ENCODE measurements at regions not wholly inside any gene's neighbourhood (a gene's known extent, or its start where the extent isn't known, plus 50 kb on each side); places are given as distances from the start of the nearest gene placed in this dataset.

DNA sequence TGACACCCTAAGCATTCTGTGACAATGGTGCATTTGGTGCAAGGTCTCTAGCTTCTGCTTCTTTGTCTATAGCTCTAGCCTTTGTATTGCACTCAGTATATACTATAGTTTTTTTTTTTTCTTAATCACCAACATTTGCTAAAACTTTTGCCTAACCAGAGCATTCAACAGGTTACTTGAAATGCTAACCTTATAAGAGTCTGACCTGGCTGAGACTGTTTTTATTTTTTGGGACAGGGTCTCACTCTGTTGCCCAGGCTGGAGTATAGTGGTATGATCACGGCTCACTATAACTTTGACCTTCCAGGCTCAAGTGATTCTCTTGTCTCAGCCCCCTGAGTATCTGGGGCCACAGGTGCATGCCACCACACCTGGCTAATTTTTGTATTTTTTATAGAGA, 92.4 kb downstream of the ZNF365 start:
- no peak overlapping the region for H3K9ac ChIP-seq (ENCODE audit: low read length)
- Mint-ChIP-seq H3K4me1 (no peaks in the 10 kb centered on the region), H3K9me3 (ENCODE audit: insufficient read depth) (no peaks in the 10 kb centered on the region), H3K27me3 (peaks cover 11% of the 10 kb centered on the region), H3K27ac (no peak overlapping the region), H3K4me3 (no peak overlapping the region)
- ChIA-PET POLR2A (no interaction called here), CTCF (no interaction called here)
- H3K36me3 ChIP-seq (replicated peaks in 1 of 2; ENCODE audit: control extremely low read depth in 1 of 2, control insufficient read depth in 1 of 2, extremely low read depth in 1 of 2, insufficient read depth in 2 of 2, low read length in 1 of 2), result no peaks in the 10 kb centered on the region
- H2AFZ ChIP-seq (ENCODE audit: insufficient read depth, low read depth, low read length, poor library complexity, severe bottlenecking), result no peak overlapping the region
- intact Hi-C loops (cut with micrococcal nuclease), result no loop called here
- H3K4me2 ChIP-seq (replicated peaks; ENCODE audit: low read depth, low read length, poor library complexity, severe bottlenecking), result no peak overlapping the region
- DNase-seq (no peak), ATAC-seq (ENCODE audit: low read depth) (no peak)
- WGBS (ENCODE audit: insufficient coverage), result no CpG with 5 or more reads among the region's 1 CpG
- H3K9me3 ChIP-seq (ENCODE audit: control extremely low read depth in 1 of 3, control insufficient read depth in 2 of 3, insufficient read depth in 1 of 3, low read length in 2 of 3), result peaks cover 3 to 25% (median 21%) of the 10 kb centered on the region in 3 donors
- H4K20me1 ChIP-seq (ENCODE audit: control insufficient read depth, insufficient read depth, low read length, poor library complexity, severe bottlenecking), result no peaks in the 10 kb centered on the region
- no peak overlapping the region for H3K4me3 ChIP-seq (ENCODE audit: control extremely low read depth in 1 of 5, extremely low read depth in 1 of 5, insufficient read depth in 1 of 5, low read depth in 2 of 5, low read length in 4 of 5)
- no peaks in the 10 kb centered on the region for H3K4me1 ChIP-seq (ENCODE audit: control insufficient read depth in 2 of 2, insufficient read depth in 2 of 2, low read length in 2 of 2)
- no peaks in the 10 kb centered on the region for H3K27me3 ChIP-seq (replicated peaks in 1 of 4; ENCODE audit: control extremely low read depth in 1 of 4, control insufficient read depth in 3 of 4, insufficient read depth in 4 of 4, low read length in 3 of 4)
- TF ChIP-seq CTCF (IDR thresholded peaks at IDR 0.05) (no peak), EZH2 (IDR thresholded peaks at IDR 0.05; ENCODE audit: borderline replicate concordance, insufficient read depth, low read depth, low read length, poor library complexity, severe bottlenecking) (no peak)
- no peaks in the 10 kb centered on the region for H3K79me2 ChIP-seq (ENCODE audit: control insufficient read depth, insufficient read depth, low read length)
- no peak overlapping the region for H3K27ac ChIP-seq (ENCODE audit: low read length in 2 of 2)

GRCh38 chr10:62467527-62467926, 93.4 kb downstream of the ZNF365 start:
- TF ChIP-seq EZH2 (IDR thresholded peaks at IDR 0.05; ENCODE audit: borderline replicate concordance, insufficient read depth, low read depth, low read length, poor library complexity, severe bottlenecking), result no peak
- no peak for TF ChIP-seq CTCF (IDR thresholded peaks at IDR 0.05)
- DNase-seq (no peak), ATAC-seq (ENCODE audit: low read depth) (no peak)
- H3K9ac ChIP-seq (ENCODE audit: low read length), result no peak overlapping the region
- ChIA-PET CTCF (no interaction called here), POLR2A (no interaction called here)
- no peak overlapping the region for H3K4me2 ChIP-seq (replicated peaks; ENCODE audit: low read depth, low read length, poor library complexity, severe bottlenecking)
- Mint-ChIP-seq H3K4me1 (no peaks in the 10 kb centered on the region), H3K27me3 (peaks cover 11% of the 10 kb centered on the region), H3K27ac (no peak overlapping the region), H3K9me3 (ENCODE audit: insufficient read depth) (no peaks in the 10 kb centered on the region), H3K4me3 (no peak overlapping the region)
- H3K36me3 ChIP-seq (replicated peaks in 1 of 2; ENCODE audit: control extremely low read depth in 1 of 2, control insufficient read depth in 1 of 2, extremely low read depth in 1 of 2, insufficient read depth in 2 of 2, low read length in 1 of 2), result no peaks in the 10 kb centered on the region
- no peaks in the 10 kb centered on the region for H3K79me2 ChIP-seq (ENCODE audit: control insufficient read depth, insufficient read depth, low read length)
- no peaks in the 10 kb centered on the region for H3K4me1 ChIP-seq (ENCODE audit: control insufficient read depth in 2 of 2, insufficient read depth in 2 of 2, low read length in 2 of 2)
- no peaks in the 10 kb centered on the region for H3K27me3 ChIP-seq (replicated peaks in 1 of 4; ENCODE audit: control extremely low read depth in 1 of 4, control insufficient read depth in 3 of 4, insufficient read depth in 4 of 4, low read length in 3 of 4)
- intact Hi-C loops (cut with micrococcal nuclease), result no loop called here
- H4K20me1 ChIP-seq (ENCODE audit: control insufficient read depth, insufficient read depth, low read length, poor library complexity, severe bottlenecking), result no peaks in the 10 kb centered on the region
- H3K27ac ChIP-seq (ENCODE audit: low read length in 2 of 2), result no peak overlapping the region
- H3K9me3 ChIP-seq (ENCODE audit: control extremely low read depth in 1 of 3, control insufficient read depth in 2 of 3, insufficient read depth in 1 of 3, low read length in 2 of 3), result peaks cover 5 to 25% (median 21%) of the 10 kb centered on the region in 3 donors
- no peak overlapping the region for H2AFZ ChIP-seq (ENCODE audit: insufficient read depth, low read depth, low read length, poor library complexity, severe bottlenecking)
- H3K4me3 ChIP-seq (ENCODE audit: control extremely low read depth in 1 of 5, extremely low read depth in 1 of 5, insufficient read depth in 1 of 5, low read depth in 2 of 5, low read length in 4 of 5), result no peak overlapping the region
- 100% methylated on average over 2 of the region's 2 CpGs for WGBS (ENCODE audit: insufficient coverage)
